Dendritic cell treated with granulocyte-macrophage colony-stimulating factor and Interleukin-4, amounts not matched to agents 40 ng/mL and 50 ng/mL, for 4 days (primary cell): ENCODE measurements at regions not wholly inside any gene's neighbourhood (a gene's known extent, or its start where the extent isn't known, plus 50 kb on each side); places are given as distances from the start of the nearest gene placed in this dataset.
"Not testable (repeated sequence)": the region's sequence is repeated elsewhere in the genome, so short reads cannot be mapped to it uniquely, and the experiment has no call there.

ENCODE experiments used
- H3K27ac Mint-ChIP-seq: one replicate; pipeline ENCODE4 v1.8.0; 2022; ENCODE audit warnings: mild to moderate bottlenecking, mixed read lengths
- H3K27me3 Mint-ChIP-seq: one replicate; pipeline ENCODE4 v1.8.0; 2022; ENCODE audit warnings: mild to moderate bottlenecking, mixed read lengths
- H3K36me3 Mint-ChIP-seq: one replicate; pipeline ENCODE4 v1.8.0; 2022; ENCODE audit warnings: low read depth, mixed read lengths
- H3K4me1 Mint-ChIP-seq: one replicate; pipeline ENCODE4 v1.8.0; 2022; ENCODE audit warnings: low read depth, mixed read lengths
- H3K4me3 Mint-ChIP-seq: one replicate; pipeline ENCODE4 v1.8.0; 2022; ENCODE audit warnings: mild to moderate bottlenecking, moderate library complexity, mixed read lengths
- H3K9me3 Mint-ChIP-seq: one replicate; pipeline ENCODE4 v1.8.0; 2022; ENCODE audit warnings: mixed read lengths
- intact Hi-C: fragments of 100-400 bp; cut with micrococcal nuclease; formaldehyde crosslinking; loops from one replicate; pipeline ENCODE4 v1.15.0; 2022

DNA sequence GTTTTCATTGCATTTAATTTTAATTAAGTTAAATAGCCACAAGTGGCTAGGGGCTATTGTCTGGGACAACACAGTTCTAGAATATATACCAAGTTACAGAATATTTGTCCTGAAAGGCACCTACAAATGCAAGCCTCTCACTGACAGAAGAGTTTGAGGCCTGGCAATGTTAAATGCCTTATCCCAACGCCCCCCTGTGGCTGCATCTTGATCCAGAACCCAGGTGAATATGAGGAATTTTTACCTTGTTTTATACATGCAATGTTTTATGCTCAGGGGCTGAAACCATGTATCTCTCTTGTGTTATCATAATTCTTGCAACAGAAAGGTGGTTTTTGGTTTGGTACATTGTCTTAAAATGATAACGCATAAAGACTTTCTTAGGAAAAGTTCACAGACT is 71.8 kb upstream of the SEC11C start:
- H3K4me3 Mint-ChIP-seq: no peak overlapping the region
- intact Hi-C loops: no loop called here
- no peak overlapping the region for H3K27ac Mint-ChIP-seq
- H3K4me1 Mint-ChIP-seq: no peaks in the 10 kb centered on the region
- no peaks in the 10 kb centered on the region for H3K9me3 Mint-ChIP-seq
- no peaks in the 10 kb centered on the region for H3K36me3 Mint-ChIP-seq
- peaks cover 3% of the 10 kb centered on the region for H3K27me3 Mint-ChIP-seq

DNA sequence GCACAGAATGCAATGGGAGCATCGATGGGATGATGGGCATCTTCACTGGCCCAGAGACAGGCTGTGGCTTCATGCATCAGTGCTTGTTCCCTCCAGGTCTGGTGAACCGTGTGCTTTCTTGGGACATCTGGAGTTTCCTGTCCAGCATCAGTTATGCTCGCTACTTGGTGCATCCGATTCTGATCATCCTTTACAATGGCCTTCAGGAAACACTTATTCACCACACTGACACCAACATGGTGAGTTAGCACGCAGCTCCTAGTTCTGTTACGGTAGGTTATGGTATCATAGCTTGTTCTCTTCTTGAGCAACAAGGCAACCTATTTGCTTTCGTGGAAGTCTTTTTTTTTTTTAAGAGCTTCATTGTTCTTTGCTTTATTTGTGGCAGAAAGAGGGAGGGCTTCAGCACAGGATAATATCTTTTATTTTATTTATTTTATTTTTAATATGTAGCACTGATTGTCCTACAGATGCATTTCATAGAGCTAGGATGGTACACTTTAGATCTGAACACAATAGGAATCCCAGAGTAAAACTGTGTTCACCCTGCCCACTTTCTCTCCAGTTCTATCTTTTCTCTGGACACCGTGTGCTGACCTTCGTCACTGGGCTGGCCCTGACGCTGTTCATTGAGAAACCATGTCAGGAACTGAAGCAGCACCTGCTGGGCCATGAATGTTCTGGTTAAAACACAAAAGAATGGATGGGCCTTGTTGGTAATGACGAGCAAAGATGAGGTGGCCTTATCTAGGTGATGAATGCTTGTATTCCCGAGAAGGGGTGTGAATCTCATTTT is 71.2 kb upstream of the SEC11C start:
- Mint-ChIP-seq H3K36me3 (no peaks in the 10 kb centered on the region), H3K4me1 (no peaks in the 10 kb centered on the region), H3K9me3 (no peaks in the 10 kb centered on the region), H3K27ac (no peak overlapping the region), H3K27me3 (peaks cover under 1% of the 10 kb centered on the region), H3K4me3 (no peak overlapping the region)
- intact Hi-C loops: no loop called here

DNA sequence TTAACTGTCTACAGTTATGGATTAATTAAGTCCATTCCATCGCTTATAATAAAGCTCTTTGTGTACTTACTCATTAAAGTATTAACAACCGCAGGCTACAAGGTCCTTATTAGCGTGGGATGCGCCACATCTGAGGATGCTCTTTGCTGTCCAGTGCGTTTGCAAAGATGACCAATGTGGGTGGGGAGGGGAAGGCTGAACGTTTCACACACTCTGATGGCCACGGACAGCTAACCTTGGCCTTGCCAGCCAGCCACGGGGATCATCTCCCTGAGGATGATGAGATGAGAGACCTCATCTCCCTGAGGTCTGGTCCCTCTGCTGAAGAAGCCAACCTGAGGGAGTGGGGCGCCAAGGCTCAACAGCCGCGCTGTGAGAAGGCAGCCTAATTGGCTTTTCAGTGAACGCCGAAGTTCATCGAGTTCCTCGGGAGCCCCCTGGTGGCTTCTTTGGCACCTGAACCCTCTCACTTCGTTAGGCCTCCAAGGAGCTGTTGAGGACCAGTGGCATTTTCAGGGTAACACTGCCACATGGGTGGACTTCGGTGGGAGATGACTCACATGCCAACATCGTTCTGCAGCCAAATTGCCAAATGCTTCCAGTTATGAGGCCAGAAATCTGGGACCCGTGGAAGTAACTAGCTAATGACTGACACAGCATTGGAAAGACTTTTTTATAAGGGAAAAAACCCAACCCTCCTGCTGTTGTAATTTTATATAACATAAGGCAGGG is 69.3 kb upstream of the SEC11C start:
- no peaks in the 10 kb centered on the region for H3K4me1 Mint-ChIP-seq

DNA sequence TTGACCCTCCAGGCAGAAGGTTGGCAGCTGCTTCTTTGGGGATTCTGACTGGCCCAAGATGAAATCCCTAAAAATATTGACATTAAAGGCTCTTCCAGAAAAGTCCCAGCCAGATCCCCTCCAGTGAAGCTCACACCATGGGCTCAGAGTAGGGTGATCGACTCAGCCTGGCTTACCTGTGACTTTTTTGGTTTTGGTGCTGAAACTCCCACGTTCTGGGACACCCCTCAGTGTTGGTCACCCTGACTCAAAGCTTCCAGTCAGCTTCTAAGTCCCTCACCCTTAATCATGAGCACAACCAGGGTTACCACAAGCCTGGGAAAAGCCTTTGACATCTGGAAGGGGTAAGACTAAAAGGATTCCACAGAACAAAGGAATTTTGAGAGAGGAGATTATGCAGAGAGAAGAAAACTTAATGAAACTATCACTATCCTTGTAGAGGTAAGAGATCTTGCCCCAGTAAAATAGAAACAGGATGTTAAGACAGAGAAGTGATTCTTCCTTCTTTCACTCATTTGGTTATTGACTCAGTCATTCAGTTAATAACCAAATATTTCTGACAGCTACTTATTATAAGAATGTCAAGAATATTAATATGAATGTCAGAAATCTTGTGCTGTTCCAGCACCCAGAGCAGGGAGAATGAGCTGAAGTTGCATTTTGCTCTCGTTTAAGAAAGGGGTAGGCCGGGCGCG is 66.8 kb upstream of the SEC11C start:
- no peaks in the 10 kb centered on the region for H3K9me3 Mint-ChIP-seq
- intact Hi-C loops: loop anchor here (5.0 kb wide), 1 partner anchor 306 kb away; no protein-coding TSS in a partner anchor

More for the DNA sequence above, 69.3 kb upstream of the SEC11C start:
- intact Hi-C loops: loop anchor here (5.0 kb wide), 1 partner anchor 303 kb away; no protein-coding TSS in a partner anchor
- H3K9me3 Mint-ChIP-seq: no peaks in the 10 kb centered on the region
- peaks cover 2% of the 10 kb centered on the region for H3K27me3 Mint-ChIP-seq
- H3K27ac Mint-ChIP-seq: no peak overlapping the region
- H3K4me3 Mint-ChIP-seq: no peak overlapping the region
- no peaks in the 10 kb centered on the region for H3K36me3 Mint-ChIP-seq

DNA sequence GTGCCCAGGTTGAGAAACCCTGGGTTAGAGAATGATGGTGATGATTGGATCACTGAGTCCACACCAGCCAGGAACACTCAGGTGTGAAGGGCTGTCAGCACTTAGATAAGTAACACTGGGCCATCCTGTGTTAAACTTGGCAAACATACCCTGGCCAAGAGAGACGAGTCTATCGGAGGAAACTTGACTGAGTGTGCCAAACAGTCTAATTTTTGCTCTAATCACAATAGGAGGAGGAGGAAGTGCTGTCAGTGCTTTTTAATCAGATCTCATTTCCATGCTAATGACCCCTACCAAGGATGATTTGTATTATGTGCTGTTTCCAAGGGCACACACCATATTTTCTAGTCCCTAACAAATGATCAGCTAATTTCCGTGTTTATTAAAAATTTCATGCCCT is 63.8 kb upstream of the SEC11C start:
- Mint-ChIP-seq H3K4me1 (no peaks in the 10 kb centered on the region), H3K27ac (no peak overlapping the region), H3K9me3 (no peaks in the 10 kb centered on the region), H3K27me3 (peaks cover 5% of the 10 kb centered on the region), H3K36me3 (no peaks in the 10 kb centered on the region), H3K4me3 (no peak overlapping the region)
- intact Hi-C loops: no loop called here

More for the DNA sequence above, 66.8 kb upstream of the SEC11C start:
- H3K27me3 Mint-ChIP-seq: peaks cover 2% of the 10 kb centered on the region
- H3K36me3 Mint-ChIP-seq: no peaks in the 10 kb centered on the region
- no peak overlapping the region for H3K27ac Mint-ChIP-seq
- no peaks in the 10 kb centered on the region for H3K4me1 Mint-ChIP-seq
- no peak overlapping the region for H3K4me3 Mint-ChIP-seq

DNA sequence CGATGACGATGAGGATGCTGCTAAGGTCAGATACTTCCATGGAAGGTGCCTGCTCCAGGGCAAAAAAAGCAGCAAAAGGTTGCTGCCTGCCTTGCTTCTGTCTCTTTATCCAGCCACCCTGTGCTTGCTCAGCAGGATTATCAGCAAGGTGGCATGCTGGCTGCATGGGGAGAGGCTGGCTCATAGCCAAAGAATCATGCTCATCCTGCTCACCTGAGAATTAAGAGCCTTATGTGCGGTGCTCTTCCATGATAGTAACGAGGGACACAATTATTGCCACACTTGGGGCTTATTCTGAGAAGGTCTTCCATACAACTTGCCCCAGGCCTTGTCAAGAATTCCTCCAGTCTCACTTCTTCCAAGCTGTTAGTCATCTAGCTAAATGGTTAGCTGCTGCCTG is 60.4 kb upstream of the SEC11C start:
- intact Hi-C loops: no loop called here
- H3K36me3 Mint-ChIP-seq: no peaks in the 10 kb centered on the region
- H3K4me3 Mint-ChIP-seq: no peak overlapping the region
- H3K4me1 Mint-ChIP-seq: peaks cover 4% of the 10 kb centered on the region
- H3K27me3 Mint-ChIP-seq: peaks cover 13% of the 10 kb centered on the region
- H3K27ac Mint-ChIP-seq: no peak overlapping the region
- no peaks in the 10 kb centered on the region for H3K9me3 Mint-ChIP-seq

DNA sequence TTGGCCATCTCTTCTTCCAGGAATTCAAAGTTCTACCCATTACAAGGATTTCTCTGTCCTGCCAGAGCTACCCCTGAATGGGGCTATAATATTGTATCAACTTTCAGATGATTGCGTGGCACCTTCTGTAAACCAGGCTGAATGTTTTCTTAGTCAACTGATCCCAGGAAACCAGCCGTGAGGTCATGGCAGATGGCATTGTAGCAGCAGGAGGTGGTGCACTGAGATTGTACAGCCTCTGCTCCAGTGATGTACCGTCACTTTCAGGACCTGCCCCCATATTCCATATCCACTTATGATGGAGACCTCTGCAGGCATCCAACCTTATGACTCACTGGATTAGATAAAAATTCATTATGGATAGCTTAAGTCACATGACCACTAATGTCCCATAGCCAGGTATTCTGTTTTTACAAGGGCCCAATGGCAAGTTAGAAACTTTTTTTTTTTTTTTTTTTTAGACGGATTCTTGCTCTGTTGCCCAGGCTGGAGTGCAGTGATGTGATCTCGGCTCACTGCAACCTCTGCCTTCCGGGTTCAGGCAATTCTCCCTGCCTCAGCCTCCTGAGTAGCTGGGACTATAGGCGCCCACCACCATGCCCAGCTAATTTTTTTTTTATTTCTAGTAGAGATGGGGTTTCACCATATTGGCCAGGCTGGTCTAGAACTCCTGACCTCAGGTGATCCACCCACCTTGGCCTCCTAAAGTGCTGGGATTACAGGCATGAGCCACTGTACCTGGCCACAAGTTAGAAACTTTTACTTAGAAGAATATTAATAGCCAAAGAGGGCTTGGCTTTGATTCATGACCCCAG is 59.8 kb upstream of the SEC11C start:
- not testable (repeated sequence) for H3K9me3 Mint-ChIP-seq, H3K36me3 Mint-ChIP-seq, H3K27ac Mint-ChIP-seq, H3K4me1 Mint-ChIP-seq, H3K4me3 Mint-ChIP-seq
- intact Hi-C loops: loop anchor here (5.0 kb wide), 1 partner anchor 322 kb away; no protein-coding TSS in a partner anchor
- peaks cover 15% of the 10 kb centered on the region for H3K27me3 Mint-ChIP-seq

DNA sequence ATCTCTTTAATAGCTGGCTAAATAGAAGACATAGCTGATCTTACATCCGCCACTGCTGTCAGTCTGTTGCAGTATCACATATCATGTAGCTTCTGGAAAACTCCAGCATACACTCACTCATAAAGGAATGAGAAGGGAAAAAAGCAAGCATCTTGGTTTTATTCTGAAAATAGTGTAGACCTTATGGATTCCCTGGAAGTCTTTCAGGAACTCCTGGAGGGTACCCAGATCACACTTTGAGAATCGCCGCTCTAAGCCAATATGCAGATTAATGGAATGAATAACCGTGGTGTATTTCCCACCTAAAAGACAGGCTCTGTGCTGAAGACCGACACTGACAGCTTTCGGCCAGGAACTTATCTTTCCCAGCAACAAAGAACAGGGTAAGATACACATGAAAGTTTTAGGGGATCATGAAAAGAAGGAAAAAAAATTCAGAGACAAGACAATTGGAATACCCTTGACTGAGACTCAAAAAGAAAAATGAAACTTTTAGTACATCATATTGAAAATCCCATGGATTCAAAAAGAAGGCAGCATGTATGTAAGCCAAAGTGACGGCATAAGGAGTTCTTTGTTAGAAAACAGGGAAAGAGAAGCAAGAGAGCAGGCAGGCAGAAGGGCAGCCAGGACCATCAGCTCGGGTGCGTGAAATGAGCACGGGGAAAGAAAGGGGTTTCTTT is 56.4 kb upstream of the SEC11C start:
- intact Hi-C loops: loop anchor here (5.0 kb wide), 1 partner anchor 319 kb away; no protein-coding TSS in a partner anchor
- Mint-ChIP-seq H3K4me3 (no peak overlapping the region), H3K27me3 (peaks cover 21% of the 10 kb centered on the region), H3K36me3 (no peaks in the 10 kb centered on the region), H3K9me3 (no peaks in the 10 kb centered on the region), H3K4me1 (peaks cover 5% of the 10 kb centered on the region), H3K27ac (no peak overlapping the region)

DNA sequence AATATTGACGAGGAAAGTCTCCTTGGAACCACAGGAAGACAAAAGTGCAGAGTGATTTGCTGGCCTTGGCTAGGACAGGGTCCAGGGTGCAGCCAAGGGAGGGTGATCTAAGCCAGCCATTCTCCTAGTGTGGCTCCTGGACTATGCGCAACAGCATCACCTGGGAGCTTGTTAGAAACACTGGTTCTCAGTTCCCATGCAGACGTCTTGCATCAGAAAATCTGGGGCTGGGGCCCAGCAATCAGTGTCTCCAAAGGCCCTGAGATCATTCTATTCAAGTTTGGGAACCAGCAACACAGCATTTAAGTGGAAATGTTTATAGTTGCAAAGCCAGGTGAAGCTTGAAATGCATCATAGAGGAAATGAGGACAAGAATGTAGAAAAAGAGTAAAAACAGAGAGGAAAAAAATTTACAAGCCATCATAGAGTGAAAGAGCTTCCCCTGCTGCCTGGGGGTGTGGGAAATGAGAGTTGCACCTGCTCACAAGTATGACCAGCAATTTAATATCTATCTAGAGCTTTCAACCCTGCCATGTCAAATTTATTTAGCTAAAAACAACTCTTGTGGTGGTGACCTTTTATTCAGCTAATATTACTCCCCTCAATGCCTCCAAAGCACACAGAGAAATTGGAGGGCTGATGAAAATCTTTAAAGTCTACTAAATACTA is 54.4 kb upstream of the SEC11C start:
- no peaks in the 10 kb centered on the region for H3K9me3 Mint-ChIP-seq
- no peaks in the 10 kb centered on the region for H3K36me3 Mint-ChIP-seq
- H3K27ac Mint-ChIP-seq: no peak overlapping the region
- peaks cover 20% of the 10 kb centered on the region for H3K27me3 Mint-ChIP-seq
- intact Hi-C loops: no loop called here
- no peak overlapping the region for H3K4me3 Mint-ChIP-seq
- peaks cover 5% of the 10 kb centered on the region for H3K4me1 Mint-ChIP-seq

DNA sequence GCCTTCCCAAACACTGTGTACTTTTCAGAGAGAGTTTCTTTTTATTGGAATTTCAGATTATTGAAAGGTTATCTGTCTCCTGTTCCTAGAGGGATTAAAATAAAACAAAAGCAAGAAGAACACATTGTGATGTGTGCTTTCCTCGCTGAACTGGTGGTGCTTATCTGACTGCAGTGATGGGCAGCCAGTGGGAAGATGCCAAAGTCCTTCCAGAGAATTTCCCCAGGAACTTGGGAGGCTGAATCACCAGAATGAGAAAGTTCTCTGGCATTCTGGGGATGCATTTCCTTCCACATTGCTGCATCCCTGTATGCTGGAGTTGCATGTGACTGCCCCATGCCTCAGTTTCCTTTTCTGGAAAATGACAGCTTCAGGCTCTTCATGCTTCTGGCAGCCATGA is 53.9 kb upstream of the SEC11C start:
- H3K27ac Mint-ChIP-seq: no peak overlapping the region
- no peak overlapping the region for H3K4me3 Mint-ChIP-seq
- H3K36me3 Mint-ChIP-seq: no peaks in the 10 kb centered on the region
- peaks cover 20% of the 10 kb centered on the region for H3K27me3 Mint-ChIP-seq
- H3K9me3 Mint-ChIP-seq: no peaks in the 10 kb centered on the region
- intact Hi-C loops: no loop called here
- H3K4me1 Mint-ChIP-seq: peaks cover 5% of the 10 kb centered on the region

DNA sequence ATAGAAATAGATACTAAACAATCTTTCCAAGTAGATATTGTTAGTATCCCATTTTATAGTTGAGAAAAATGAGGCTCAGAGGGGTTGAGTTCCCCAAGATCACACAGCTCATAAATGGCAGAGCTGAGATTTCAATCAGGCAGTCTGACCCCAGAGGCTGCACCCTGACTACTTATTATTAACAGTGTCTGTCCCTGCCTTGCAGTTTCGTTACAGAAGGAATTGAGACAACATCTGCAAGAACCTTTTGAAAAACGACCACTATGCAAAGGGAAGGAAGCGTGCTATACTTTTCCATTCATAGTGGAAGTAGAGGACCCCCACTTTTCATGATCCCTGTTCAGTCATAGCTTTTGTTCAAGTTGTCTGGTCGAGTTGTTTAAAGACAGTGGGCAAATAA is 53.2 kb upstream of the SEC11C start:
- intact Hi-C loops: no loop called here
- no peak overlapping the region for H3K27ac Mint-ChIP-seq
- H3K36me3 Mint-ChIP-seq: no peaks in the 10 kb centered on the region
- peaks cover 20% of the 10 kb centered on the region for H3K27me3 Mint-ChIP-seq
- H3K9me3 Mint-ChIP-seq: no peaks in the 10 kb centered on the region
- peaks cover 5% of the 10 kb centered on the region for H3K4me1 Mint-ChIP-seq
- no peak overlapping the region for H3K4me3 Mint-ChIP-seq

DNA sequence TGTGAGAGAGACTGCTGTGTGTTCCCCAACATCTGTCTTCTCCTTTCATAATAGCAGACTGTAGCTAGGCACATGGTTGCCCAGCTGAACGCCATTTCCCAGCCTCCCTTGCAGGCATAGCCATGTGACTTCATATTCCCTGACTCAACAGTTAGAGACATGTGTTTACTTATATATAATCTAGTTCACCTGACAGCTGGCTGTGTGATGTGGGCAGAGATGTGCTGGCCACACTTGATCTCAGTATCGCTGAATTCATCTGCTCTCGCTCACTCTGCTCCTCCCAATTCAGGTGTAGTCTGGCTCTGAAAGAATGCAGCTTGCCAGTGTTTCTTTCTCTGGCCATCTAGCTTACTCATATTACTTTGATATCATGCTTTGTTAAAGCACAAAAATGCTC is 52.3 kb upstream of the SEC11C start:
- Mint-ChIP-seq H3K4me3 (no peak overlapping the region), H3K27ac (no peak overlapping the region), H3K9me3 (no peaks in the 10 kb centered on the region), H3K36me3 (no peaks in the 10 kb centered on the region), H3K4me1 (peaks cover 5% of the 10 kb centered on the region), H3K27me3 (peaks cover 20% of the 10 kb centered on the region)
- intact Hi-C loops: no loop called here
